ENCODE measurements at regions not wholly inside any gene's neighbourhood (a gene's known extent, or its start where the extent isn't known, plus 50 kb on each side); places are given as distances from the start of the nearest gene placed in this dataset.

- TF ChIP-seq POLR2A (IDR thresholded peaks at IDR 0.05; ENCODE audit: low read depth) (no peak), POLR2AphosphoS5 (IDR thresholded peaks at IDR 0.05) (no peak)
- TF ChIP-seq, protein P1, sequence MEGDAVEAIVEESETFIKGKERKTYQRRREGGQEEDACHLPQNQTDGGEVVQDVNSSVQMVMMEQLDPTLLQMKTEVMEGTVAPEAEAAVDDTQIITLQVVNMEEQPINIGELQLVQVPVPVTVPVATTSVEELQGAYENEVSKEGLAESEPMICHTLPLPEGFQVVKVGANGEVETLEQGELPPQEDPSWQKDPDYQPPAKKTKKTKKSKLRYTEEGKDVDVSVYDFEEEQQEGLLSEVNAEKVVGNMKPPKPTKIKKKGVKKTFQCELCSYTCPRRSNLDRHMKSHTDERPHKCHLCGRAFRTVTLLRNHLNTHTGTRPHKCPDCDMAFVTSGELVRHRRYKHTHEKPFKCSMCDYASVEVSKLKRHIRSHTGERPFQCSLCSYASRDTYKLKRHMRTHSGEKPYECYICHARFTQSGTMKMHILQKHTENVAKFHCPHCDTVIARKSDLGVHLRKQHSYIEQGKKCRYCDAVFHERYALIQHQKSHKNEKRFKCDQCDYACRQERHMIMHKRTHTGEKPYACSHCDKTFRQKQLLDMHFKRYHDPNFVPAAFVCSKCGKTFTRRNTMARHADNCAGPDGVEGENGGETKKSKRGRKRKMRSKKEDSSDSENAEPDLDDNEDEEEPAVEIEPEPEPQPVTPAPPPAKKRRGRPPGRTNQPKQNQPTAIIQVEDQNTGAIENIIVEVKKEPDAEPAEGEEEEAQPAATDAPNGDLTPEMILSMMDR (IDR thresholded peaks at IDR 0.05): no peak
Observed at GRCh38 chr1:4019147-4019521, 119.1 kb upstream of the C1orf174 start.
